HCT116 (cell line): ENCODE measurements at regions not wholly inside any gene's neighbourhood (a gene's known extent, or its start where the extent isn't known, plus 50 kb on each side); places are given as distances from the start of the nearest gene placed in this dataset.

Experiments used
- ATAC-seq: fragments of 200-7000 bp; cut with Tn5 transposase; 2 replicates; pipeline ENCODE4 v1.9.1; 2020; ENCODE audit warnings: mild to moderate bottlenecking, moderate library complexity
- BruUV-seq: library from RNA; stranded (reverse); fragments of 400-500 nt; replicated peaks from 2 replicates; lab custom pipeline; 2021; lab: Mats Ljungman, UMichigan
- CTCF ChIA-PET: fragments of 300-600 bp; sonication (Branson Sonifier 250); formaldehyde crosslinking; loops from one replicate; lab custom pipeline; 2021; ENCODE audit warnings: antibody characterized with exemption; lab: Charles Lee
- POLR2A ChIA-PET: fragments of 300-600, 350-600 bp; sonication (Branson Sonifier 250); formaldehyde crosslinking; loops from one replicate; lab custom pipeline; 2021; ENCODE audit warnings: antibody characterized with exemption; lab: Charles Lee
- RAD21 ChIA-PET, 2 experiments: fragments of 300-600 bp; sonication (Branson Sonifier 250); formaldehyde crosslinking; loops; one replicate each; lab custom pipeline; 2023; ENCODE audit warnings: low total read pairs in 2 of 2; ENCODE audit not compliant: uncharacterized antibody in 2 of 2, unreplicated experiment in 2 of 2, low non-redundant PET in 1 of 2; lab: Charles Lee
- DNase-seq: peaks from one replicate; pipeline ENCODE4 v3.0.0-alpha.2; 2010; ENCODE audit warnings: low read depth, low spot score
- H2AFZ ChIP-seq: fragments of 200-600 bp; shearing (Covaris generic), sonication (generic); 2 replicates; pipeline ENCODE4 v1.6.1; 2017; ENCODE audit warnings: low read depth, mixed run types, mixed read lengths, antibody characterized with exemption, low read length; ENCODE audit not compliant: poor library complexity, severe bottlenecking
- H3K27ac ChIP-seq: 2 replicates; pipeline ENCODE4 v1.5.1; 2012; ENCODE audit warnings: low read depth, low read length
- H3K27me3 ChIP-seq: fragments of 200-600 bp; sonication (generic); 2 replicates; pipeline ENCODE4 v1.6.1; 2016; ENCODE audit warnings: mixed run types, low read length, mixed read lengths; ENCODE audit not compliant: insufficient read depth
- H3K36me3 ChIP-seq, 2 experiments: fragments of 200-500 bp in 1 of 2; fragments of 200-600 bp in 1 of 2; sonication (Bioruptor generic) in 1 of 2; sonication (generic) in 1 of 2; 2 replicates each; pipeline versions ENCODE4 v1.5.1 to v1.6.1; 2014 to 2016; ENCODE audit warnings: low read length in 2 of 2, inconsistent platforms in 1 of 2, mixed read lengths in 1 of 2, mixed run types in 1 of 2; ENCODE audit not compliant: insufficient read depth in 2 of 2, control insufficient read depth in 1 of 2
- H3K4me1 ChIP-seq, 2 experiments: fragments of 200-600 bp in 1 of 2; sonication (generic) in 1 of 2; 2 replicates each; pipeline versions ENCODE4 v1.5.1 to v1.6.1; 2012 to 2017; ENCODE audit warnings: low read length in 2 of 2, inconsistent platforms in 1 of 2, mild to moderate bottlenecking in 1 of 2, mixed read lengths in 1 of 2, mixed run types in 1 of 2, moderate library complexity in 1 of 2; ENCODE audit not compliant: insufficient read depth in 2 of 2, control insufficient read depth in 1 of 2
- H3K4me2 ChIP-seq: fragments of 200-600 bp; sonication (generic); 2 replicates; pipeline ENCODE4 v1.6.1; 2017; ENCODE audit warnings: mixed run types, low read length, mixed read lengths
- H3K4me3 ChIP-seq, 2 experiments: fragments of 200-600 bp in 1 of 2; sonication (generic) in 1 of 2; replicated peaks in 1 of 2; 2 replicates each; pipeline ENCODE4 v1.5.1; 2011 to 2016; ENCODE audit warnings: low read length in 2 of 2, control low read depth in 1 of 2, low read depth in 1 of 2, mild to moderate bottlenecking in 1 of 2, mixed read lengths in 1 of 2, mixed run types in 1 of 2
- H3K79me2 ChIP-seq: fragments of 200-600 bp; sonication (generic); 2 replicates; pipeline ENCODE4 v1.6.1; 2017; ENCODE audit warnings: mild to moderate bottlenecking, mixed run types, low read length, moderate library complexity, mixed read lengths; ENCODE audit not compliant: insufficient read depth
- H3K9ac ChIP-seq: fragments of 200-600 bp; sonication (generic); 2 replicates; pipeline ENCODE4 v1.6.1; 2016; ENCODE audit warnings: low read length, mixed read lengths
- H3K9me2 ChIP-seq: fragments of 200-600 bp; sonication (generic), shearing (Covaris generic); 2 replicates; pipeline ENCODE4 v1.6.1; 2017; ENCODE audit warnings: mixed run types, mild to moderate bottlenecking, moderate library complexity; ENCODE audit not compliant: insufficient read depth
- H3K9me3 ChIP-seq, 2 experiments: fragments of 200-500 bp in 1 of 2; fragments of 200-600 bp in 1 of 2; sonication (Bioruptor generic) in 1 of 2; sonication (generic) in 1 of 2; 2 replicates each; pipeline ENCODE4 v1.6.1; 2014 to 2017; ENCODE audit warnings: low read length in 2 of 2, mixed read lengths in 2 of 2, inconsistent platforms in 1 of 2, low read depth in 1 of 2, mild to moderate bottlenecking in 1 of 2, mixed run types in 1 of 2, moderate library complexity in 1 of 2; ENCODE audit not compliant: control insufficient read depth in 1 of 2, insufficient read depth in 1 of 2
- H4K20me1 ChIP-seq: fragments of 200-600 bp; sonication (generic), shearing (Covaris generic); 2 replicates; pipeline ENCODE4 v1.6.1; 2017; ENCODE audit warnings: mixed run types, mild to moderate bottlenecking, moderate library complexity; ENCODE audit not compliant: insufficient read depth
- CBX3 ChIP-seq: IDR thresholded peaks from 2 replicates; pipeline ENCODE4 v1.6.1; 2012; ENCODE audit warnings: low read depth
- CEBPB ChIP-seq: IDR thresholded peaks from 2 replicates; pipeline ENCODE4 v1.6.1; 2012; ENCODE audit warnings: low read depth
- EGR1 ChIP-seq: IDR thresholded peaks from 2 replicates; pipeline ENCODE4 v1.6.1; 2012; ENCODE audit warnings: low read depth
- ELF1 ChIP-seq: IDR thresholded peaks from 2 replicates; pipeline ENCODE4 v1.6.1; 2012; ENCODE audit warnings: low read depth, borderline replicate concordance
- JUND ChIP-seq: IDR thresholded peaks from 2 replicates; pipeline ENCODE4 v1.6.1; 2012
- MAX ChIP-seq: IDR thresholded peaks from 2 replicates; pipeline ENCODE4 v1.6.1; 2012
- POLR2A ChIP-seq: IDR thresholded peaks from 2 replicates; pipeline ENCODE4 v1.7.0; 2011; ENCODE audit warnings: borderline replicate concordance; ENCODE audit not compliant: insufficient read depth, insufficient read length; ENCODE audit errors: extremely low read depth
- POLR2AphosphoS5 ChIP-seq: IDR thresholded peaks from 2 replicates; pipeline ENCODE4 v1.6.1; 2011; ENCODE audit warnings: mild to moderate bottlenecking, low read depth, low read length, moderate library complexity
- REST ChIP-seq: IDR thresholded peaks from 2 replicates; pipeline ENCODE4 v1.6.1; 2012; ENCODE audit warnings: low read depth
- SP1 ChIP-seq: IDR thresholded peaks from 2 replicates; pipeline ENCODE4 v1.6.1; 2012; ENCODE audit warnings: low read depth
- YY1 ChIP-seq: IDR thresholded peaks from 2 replicates; pipeline ENCODE4 v1.6.1; 2011; ENCODE audit warnings: low read length, low read depth, moderate library complexity, mild to moderate bottlenecking; ENCODE audit not compliant: insufficient replicate concordance; ENCODE audit errors: extremely low read depth
- ZBTB33 ChIP-seq: IDR thresholded peaks from 2 replicates; pipeline ENCODE4 v1.6.1; 2011; ENCODE audit warnings: mild to moderate bottlenecking, low read length, moderate library complexity; ENCODE audit not compliant: insufficient replicate concordance; ENCODE audit errors: extremely low read depth
- ZFX ChIP-seq: fragments of 450-650 bp; IDR thresholded peaks from 2 replicates; pipeline ENCODE4 v1.6.1; 2017
- ZNF274 ChIP-seq: fragments of 200-500 bp; sonication (Bioruptor generic); IDR thresholded peaks from 2 replicates; pipeline ENCODE4 v1.6.1; 2014; ENCODE audit warnings: mild to moderate bottlenecking, low read depth, low read length, inconsistent platforms
- intact Hi-C: fragments of 100-400 bp; cut with micrococcal nuclease; formaldehyde crosslinking; loops from 2 replicates; pipeline ENCODE4 v1.10.0; 2022

- Histone ChIP-seq H3K9ac (no peak overlapping the region), H3K4me3 (no peak overlapping the region)
Observed at GRCh38 chr15:31434275-31434587, 107.6 kb downstream of the KLF13 start.

More at GRCh38 chr15:31434275-31434587, 107.6 kb downstream of the KLF13 start:
- BruUV-seq, result no TSS peak
- H3K9me2 ChIP-seq, result no peaks in the 10 kb centered on the region
- H3K4me2 ChIP-seq, result no peak overlapping the region
- H3K4me1 ChIP-seq, result peaks cover 5 to 13% of the 10 kb centered on the region in 2 experiments
- H4K20me1 ChIP-seq, result no peaks in the 10 kb centered on the region
- ATAC-seq (no peak), DNase-seq (no peak)
- H3K27me3 ChIP-seq, result no peaks in the 10 kb centered on the region
- ChIA-PET POLR2A (interaction anchor here (1.0 kb wide), 1 partner anchor 105 kb away, joined by 3 read pairs; no protein-coding TSS in a partner anchor), CTCF (interaction anchor here (1.0 to 2.5 kb wide), 8 partner anchors 10 to 539 kb away, joined by 3 to 21 read pairs (median 6); no protein-coding TSS in a partner anchor), RAD21 (interaction anchor here (1.0 to 1.2 kb wide), 3 partner anchors 131 to 305 kb away, joined by 3 to 8 read pairs (median 3); no protein-coding TSS in a partner anchor)
- intact Hi-C loops, result loop anchor here (10.0 kb wide), 1 partner anchor 219 kb away; no protein-coding TSS in a partner anchor
- H3K27ac ChIP-seq, result no peak overlapping the region
- H3K79me2 ChIP-seq, result no peaks in the 10 kb centered on the region
- no peaks in the 10 kb centered on the region for H3K9me3 ChIP-seq
- TF ChIP-seq ZBTB33 (no peak), JUND (no peak), SP1 (no peak), EGR1 (no peak), ELF1 (no peak), POLR2AphosphoS5 (no peak), CEBPB (no peak), CBX3 (no peak), ZFX (no peak), MAX (no peak), YY1 (no peak), POLR2A (no peak), REST (no peak), ZNF274 (no peak)
- H2AFZ ChIP-seq, result no peak overlapping the region
- no peaks in the 10 kb centered on the region for H3K36me3 ChIP-seq
